OCI-LY1 (cell line): ENCODE measurements at regions not wholly inside any gene's neighbourhood (a gene's known extent, or its start where the extent isn't known, plus 50 kb on each side); places are given as distances from the start of the nearest gene placed in this dataset.

Experiments
- H2AFZ ChIP-seq: fragments of 200-600 bp; sonication (generic), shearing (Covaris generic); 2 replicates; pipeline ENCODE4 v1.6.0; 2014; ENCODE audit warnings: antibody characterized with exemption, mild to moderate bottlenecking, low read length
- H3F3A ChIP-seq: fragments of 200-600 bp; sonication (generic), shearing (Covaris generic); 2 replicates; pipeline ENCODE4 v1.6.0; 2014; ENCODE audit warnings: mild to moderate bottlenecking, antibody characterized with exemption, low read length, moderate library complexity; ENCODE audit not compliant: insufficient read depth
- H3K27ac ChIP-seq: fragments of 200-600 bp; sonication (generic); 2 replicates; pipeline ENCODE4 v1.5.1; 2014; ENCODE audit warnings: low read length, mixed run types, mild to moderate bottlenecking, low read depth; ENCODE audit not compliant: poor library complexity, severe bottlenecking
- H3K27me3 ChIP-seq: fragments of 200-600 bp; sonication (generic); 2 replicates; pipeline ENCODE4 v1.6.0; 2014; ENCODE audit warnings: antibody characterized with exemption, mild to moderate bottlenecking, low read length, moderate library complexity; ENCODE audit not compliant: insufficient read depth
- H3K36me3 ChIP-seq: fragments of 200-600 bp; sonication (generic); 2 replicates; pipeline ENCODE4 v1.6.1; 2014; ENCODE audit warnings: mild to moderate bottlenecking, antibody characterized with exemption, low read length, moderate library complexity, mixed read lengths; ENCODE audit not compliant: insufficient read depth
- H3K4me1 ChIP-seq: fragments of 200-600 bp; sonication (generic); 2 replicates; pipeline ENCODE4 v1.5.1; 2014; ENCODE audit warnings: mild to moderate bottlenecking, low read length, moderate library complexity; ENCODE audit not compliant: insufficient read depth, severe bottlenecking
- H3K4me2 ChIP-seq: fragments of 200-600 bp; sonication (generic), shearing (Covaris generic); 2 replicates; pipeline ENCODE4 v1.6.1; 2014; ENCODE audit warnings: low read length
- H3K4me3 ChIP-seq: fragments of 200-600 bp; sonication (generic); 2 replicates; pipeline ENCODE4 v1.5.1; 2014; ENCODE audit warnings: low read length, low read depth, mild to moderate bottlenecking, mixed read lengths; ENCODE audit not compliant: poor library complexity, severe bottlenecking
- H3K79me2 ChIP-seq: fragments of 200-600 bp; shearing (Covaris generic); 2 replicates; pipeline ENCODE4 v1.6.1; 2016; ENCODE audit warnings: mixed run types, low read length, mixed read lengths; ENCODE audit not compliant: insufficient read depth
- H3K9ac ChIP-seq: fragments of 200-600 bp; sonication (generic), shearing (Covaris generic); 2 replicates; pipeline ENCODE4 v1.6.1; 2014; ENCODE audit warnings: mild to moderate bottlenecking, low read length, mixed read lengths
- H3K9me2 ChIP-seq: fragments of 200-600 bp; sonication (generic), shearing (Covaris generic); 2 replicates; pipeline ENCODE4 v1.6.1; 2014; ENCODE audit warnings: low read depth, mild to moderate bottlenecking, low read length, mixed read lengths
- H3K9me3 ChIP-seq: fragments of 200-600 bp; shearing (Covaris generic); 2 replicates; pipeline ENCODE4 v1.6.1; 2014; ENCODE audit warnings: low read length, mixed read lengths
- H4K20me1 ChIP-seq: fragments of 200-600 bp; sonication (generic), shearing (Covaris generic); 2 replicates; pipeline ENCODE4 v1.6.0; 2016; ENCODE audit warnings: mild to moderate bottlenecking, low read length; ENCODE audit not compliant: insufficient read depth
- EZH2 ChIP-seq: fragments of 200-600 bp; sonication (generic), shearing (Covaris generic); IDR thresholded peaks from 2 replicates; pipeline ENCODE4 v1.8.0; 2017; ENCODE audit warnings: borderline replicate concordance, mixed run types, mild to moderate bottlenecking, antibody characterized with exemption, low read length, moderate library complexity, mixed read lengths
- TF ChIP-seq, protein P1 (sequence below): fragments of 200-600 bp; sonication (generic), shearing (Covaris generic); IDR thresholded peaks from 2 replicates; pipeline ENCODE4 v1.5.1; 2017; ENCODE audit warnings: mild to moderate bottlenecking, antibody characterized with exemption, low read length, moderate library complexity, mixed read lengths

DNA sequence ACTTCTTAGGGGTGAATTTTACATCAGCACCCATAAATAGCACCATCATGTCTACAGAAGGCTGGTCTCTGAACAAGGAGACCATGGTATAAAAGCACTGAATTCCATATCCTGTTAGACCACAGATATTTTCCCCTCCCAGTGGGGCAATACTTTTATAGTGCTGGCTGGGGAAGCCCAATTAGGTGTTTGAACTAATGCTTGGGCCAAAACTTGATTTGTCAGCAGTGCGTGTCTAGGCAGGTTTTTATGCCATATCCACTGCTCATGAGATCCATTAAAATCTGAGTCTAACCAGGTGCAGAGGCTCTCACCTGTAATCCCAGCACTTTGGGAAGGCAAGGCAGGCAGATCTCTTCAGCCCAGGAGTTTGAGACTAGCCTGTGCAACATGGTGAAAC lies 623.0 kb downstream of the NPHP4 start:
- H3K79me2 ChIP-seq: no peaks in the 10 kb centered on the region
- H4K20me1 ChIP-seq: no peaks in the 10 kb centered on the region
- no peaks in the 10 kb centered on the region for H3K36me3 ChIP-seq
- no peaks in the 10 kb centered on the region for H3K9me3 ChIP-seq
- no peak overlapping the region for H3K9ac ChIP-seq
- no peak overlapping the region for H3K4me3 ChIP-seq
- H3K4me2 ChIP-seq: no peak overlapping the region
- no peaks in the 10 kb centered on the region for H3F3A ChIP-seq
- H3K27me3 ChIP-seq: no peaks in the 10 kb centered on the region
- TF ChIP-seq, protein P1, sequence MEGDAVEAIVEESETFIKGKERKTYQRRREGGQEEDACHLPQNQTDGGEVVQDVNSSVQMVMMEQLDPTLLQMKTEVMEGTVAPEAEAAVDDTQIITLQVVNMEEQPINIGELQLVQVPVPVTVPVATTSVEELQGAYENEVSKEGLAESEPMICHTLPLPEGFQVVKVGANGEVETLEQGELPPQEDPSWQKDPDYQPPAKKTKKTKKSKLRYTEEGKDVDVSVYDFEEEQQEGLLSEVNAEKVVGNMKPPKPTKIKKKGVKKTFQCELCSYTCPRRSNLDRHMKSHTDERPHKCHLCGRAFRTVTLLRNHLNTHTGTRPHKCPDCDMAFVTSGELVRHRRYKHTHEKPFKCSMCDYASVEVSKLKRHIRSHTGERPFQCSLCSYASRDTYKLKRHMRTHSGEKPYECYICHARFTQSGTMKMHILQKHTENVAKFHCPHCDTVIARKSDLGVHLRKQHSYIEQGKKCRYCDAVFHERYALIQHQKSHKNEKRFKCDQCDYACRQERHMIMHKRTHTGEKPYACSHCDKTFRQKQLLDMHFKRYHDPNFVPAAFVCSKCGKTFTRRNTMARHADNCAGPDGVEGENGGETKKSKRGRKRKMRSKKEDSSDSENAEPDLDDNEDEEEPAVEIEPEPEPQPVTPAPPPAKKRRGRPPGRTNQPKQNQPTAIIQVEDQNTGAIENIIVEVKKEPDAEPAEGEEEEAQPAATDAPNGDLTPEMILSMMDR: no peak
- TF ChIP-seq EZH2: no peak
- H3K27ac ChIP-seq: no peak overlapping the region
- no peaks in the 10 kb centered on the region for H3K9me2 ChIP-seq
- no peaks in the 10 kb centered on the region for H3K4me1 ChIP-seq
- H2AFZ ChIP-seq: no peak overlapping the region

DNA sequence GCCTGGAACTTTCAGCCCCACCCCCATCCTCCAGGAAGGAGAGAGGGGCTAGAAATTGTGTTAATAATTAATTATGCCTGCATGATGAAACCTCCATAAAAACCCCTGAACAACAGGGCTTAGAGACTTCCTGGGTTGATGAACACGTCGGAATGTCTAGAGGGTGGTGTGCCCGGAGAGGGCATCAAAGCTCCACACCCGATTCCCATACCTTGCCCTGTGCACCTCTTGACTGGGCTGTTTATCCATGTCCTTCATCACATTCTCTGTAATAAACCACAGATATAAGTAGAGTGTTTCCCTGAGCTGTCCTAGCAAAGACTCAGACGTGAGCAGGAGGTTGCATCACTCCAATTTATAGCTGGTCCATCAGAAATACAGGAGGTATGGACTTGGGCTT lies 624.0 kb downstream of the NPHP4 start:
- Histone ChIP-seq H3K4me1 (no peaks in the 10 kb centered on the region), H3K27me3 (no peaks in the 10 kb centered on the region)

DNA sequence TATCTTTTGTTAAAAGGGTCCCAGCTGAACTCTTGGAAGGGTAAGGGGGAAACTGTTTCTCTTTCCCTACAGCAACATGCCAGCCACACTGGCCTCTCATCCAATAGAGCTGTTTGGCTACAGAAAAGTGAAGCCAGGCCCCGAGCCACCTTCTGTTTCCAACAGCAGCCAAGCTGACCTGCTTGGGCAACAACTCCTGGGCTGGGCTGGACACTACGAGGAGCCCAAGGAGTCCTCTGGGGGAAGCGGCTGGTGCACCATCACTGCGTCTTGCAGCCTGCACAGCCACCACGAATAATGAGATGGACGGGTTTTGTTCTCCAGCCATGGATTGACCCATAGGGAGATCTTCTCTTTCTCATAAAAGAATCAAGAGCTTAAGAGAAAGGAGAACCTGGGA lies 624.9 kb downstream of the NPHP4 start:
- Histone ChIP-seq H3K4me1 (no peaks in the 10 kb centered on the region), H3K4me3 (no peak overlapping the region), H3F3A (no peaks in the 10 kb centered on the region), H4K20me1 (no peaks in the 10 kb centered on the region), H3K27ac (no peak overlapping the region), H2AFZ (no peak overlapping the region), H3K9ac (no peak overlapping the region), H3K27me3 (no peaks in the 10 kb centered on the region), H3K4me2 (no peak overlapping the region), H3K9me3 (no peaks in the 10 kb centered on the region), H3K79me2 (no peaks in the 10 kb centered on the region), H3K9me2 (no peaks in the 10 kb centered on the region), H3K36me3 (no peaks in the 10 kb centered on the region)
- no peak for TF ChIP-seq EZH2
- TF ChIP-seq, protein P1: no peak

More for the DNA sequence above, 624.0 kb downstream of the NPHP4 start:
- Histone ChIP-seq H3K9ac (no peak overlapping the region), H3F3A (no peaks in the 10 kb centered on the region), H3K4me3 (no peak overlapping the region), H2AFZ (no peak overlapping the region), H3K79me2 (no peaks in the 10 kb centered on the region), H3K36me3 (no peaks in the 10 kb centered on the region), H3K9me3 (no peaks in the 10 kb centered on the region), H3K27ac (no peak overlapping the region), H3K9me2 (no peaks in the 10 kb centered on the region), H4K20me1 (no peaks in the 10 kb centered on the region), H3K4me2 (no peak overlapping the region)
- TF ChIP-seq, protein P1: no peak
- no peak for TF ChIP-seq EZH2
